Pons (tissue), 1 donor: ENCODE measurements at regions not wholly inside any gene's neighbourhood (a gene's known extent, or its start where the extent isn't known, plus 50 kb on each side); places are given as distances from the start of the nearest gene placed in this dataset.
A peak's percentile ranks its signal among the peaks of the same experiment; 100 is the strongest.
"Not testable (repeated sequence)": the region's sequence is repeated elsewhere in the genome, so short reads cannot be mapped to it uniquely, and the experiment has no call there.

Source experiments
- DNase-seq: peaks from one replicate; pipeline ENCODE4 v3.0.0-alpha.2; 2016; ENCODE audit warnings: low spot score

DNA sequence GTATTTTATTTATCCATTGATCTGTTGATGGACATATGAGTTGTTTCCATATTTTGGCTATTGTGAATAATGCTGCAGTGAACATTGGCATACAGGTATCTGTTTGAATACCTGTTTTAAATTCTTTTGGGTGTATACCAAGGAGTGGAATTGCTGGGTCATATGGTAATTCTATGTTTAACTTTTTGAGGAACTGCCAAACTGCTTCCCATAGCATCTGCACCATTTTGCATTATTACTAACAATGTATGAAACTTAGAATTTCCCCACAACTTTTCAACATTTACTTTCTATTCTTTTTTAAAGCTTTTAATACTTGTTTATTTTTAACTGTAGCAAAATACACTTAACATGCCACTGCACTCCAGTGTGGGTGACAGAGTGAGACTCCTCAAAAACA lies 57.0 kb upstream of the MSN start:
- no peak for DNase-seq

DNA sequence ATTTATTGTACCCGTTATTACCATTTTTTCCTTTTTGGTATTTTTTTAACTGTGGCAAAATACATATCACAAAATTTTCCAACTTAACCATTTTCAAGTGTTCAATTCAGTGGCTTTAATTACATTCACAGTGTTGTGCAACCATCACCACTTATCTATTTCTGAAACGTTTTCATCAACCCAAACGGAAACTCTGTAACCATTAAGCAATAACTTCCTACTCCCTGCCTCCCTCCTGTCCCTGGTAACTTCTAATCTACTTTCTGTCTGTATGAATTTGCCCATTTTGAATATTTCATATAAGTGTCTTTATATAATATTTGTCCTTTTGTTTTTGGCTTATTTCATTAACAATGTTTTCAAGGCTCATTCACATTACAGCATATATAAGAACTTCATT lies 57.4 kb upstream of the MSN start:
- no peak for DNase-seq

DNA sequence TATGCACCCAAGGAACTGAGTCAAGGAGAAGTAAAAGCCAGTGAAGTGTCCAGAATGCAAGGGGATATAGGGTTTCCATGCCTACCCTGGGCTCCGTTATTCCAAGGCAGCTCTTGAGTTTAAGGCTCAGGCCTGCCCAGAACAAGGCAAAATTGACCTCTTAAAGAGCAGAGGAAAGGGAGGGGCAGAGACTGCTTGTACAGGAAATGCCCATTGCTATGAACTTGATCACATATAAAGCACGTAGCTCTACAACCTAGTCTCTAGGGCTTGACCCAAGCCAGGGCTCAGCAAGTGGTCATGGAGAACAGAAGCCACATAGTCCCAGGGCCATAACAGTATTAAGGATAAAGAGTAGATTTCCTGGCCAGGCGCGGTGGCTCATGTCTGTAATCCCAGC lies 58.2 kb upstream of the MSN start:
- no peak for DNase-seq

DNA sequence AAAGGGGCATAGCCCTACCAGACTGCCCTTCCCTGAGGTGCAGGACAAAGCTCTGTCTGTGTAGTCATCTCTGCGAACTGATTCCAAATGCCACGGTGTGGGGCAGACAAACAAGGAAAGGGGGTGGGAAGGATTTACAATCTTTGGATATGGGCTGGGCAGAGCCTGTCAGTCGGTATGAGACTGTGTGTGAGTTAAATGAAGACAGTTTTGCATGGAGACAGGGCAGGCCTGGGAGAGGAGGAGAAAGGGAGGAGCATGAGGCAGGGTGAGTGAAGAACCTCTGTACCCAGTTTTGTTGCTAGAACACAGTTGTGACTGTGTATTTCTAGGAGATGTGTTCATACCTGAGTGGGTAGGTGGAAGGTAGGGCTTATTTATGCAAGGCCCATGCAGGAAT lies 59.4 kb upstream of the MSN start:
- DNase-seq: no peak

DNA sequence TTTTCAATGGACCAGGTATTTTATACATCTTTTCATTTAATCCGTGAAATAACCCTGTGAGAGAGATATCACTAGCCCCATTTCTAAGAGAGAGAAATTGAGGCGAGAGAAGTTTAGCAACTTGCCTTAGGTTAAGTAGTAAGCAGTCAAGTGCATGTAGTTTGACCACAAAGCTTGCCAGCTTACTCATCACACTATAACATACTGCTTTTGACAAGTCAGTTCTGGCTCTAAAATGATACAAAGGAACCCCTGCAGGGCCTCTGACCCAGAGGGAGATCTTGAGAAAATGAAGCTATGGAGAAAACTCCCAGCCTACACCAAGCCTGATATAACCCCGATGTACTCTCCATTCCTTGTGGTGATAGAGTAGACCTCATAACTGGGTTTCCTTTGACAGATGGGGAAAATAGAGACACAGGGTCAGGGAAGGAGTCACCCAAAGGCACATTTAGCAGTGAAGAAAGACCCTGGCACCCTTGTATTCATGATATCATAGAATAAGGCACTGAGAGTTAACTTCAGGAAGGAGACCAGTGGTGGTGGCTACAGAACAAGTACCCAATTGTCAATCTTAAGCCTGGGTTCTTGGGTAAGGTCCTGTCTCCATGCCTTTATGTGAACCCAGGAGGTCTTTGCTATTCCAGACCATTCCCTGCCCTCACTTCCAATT lies 60.2 kb upstream of the MSN start:
- no peak for DNase-seq

DNA sequence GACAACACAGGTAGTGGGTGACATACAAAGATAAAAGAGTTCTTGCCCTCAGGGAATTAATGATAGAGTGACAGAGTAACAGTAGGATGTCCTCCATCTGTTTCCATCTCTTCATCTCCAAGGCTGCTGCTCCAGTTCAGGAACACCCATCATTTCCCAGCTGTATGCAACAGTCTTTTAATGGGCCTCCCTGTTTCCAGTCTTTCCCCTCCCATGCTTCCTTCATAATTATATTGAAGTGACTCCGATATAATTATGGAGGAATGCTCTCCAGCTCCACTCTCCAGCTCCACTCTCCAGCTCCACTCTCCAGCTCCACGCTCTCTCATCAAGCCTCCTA lies 65.3 kb upstream of the MSN start:
- no peak for DNase-seq

DNA sequence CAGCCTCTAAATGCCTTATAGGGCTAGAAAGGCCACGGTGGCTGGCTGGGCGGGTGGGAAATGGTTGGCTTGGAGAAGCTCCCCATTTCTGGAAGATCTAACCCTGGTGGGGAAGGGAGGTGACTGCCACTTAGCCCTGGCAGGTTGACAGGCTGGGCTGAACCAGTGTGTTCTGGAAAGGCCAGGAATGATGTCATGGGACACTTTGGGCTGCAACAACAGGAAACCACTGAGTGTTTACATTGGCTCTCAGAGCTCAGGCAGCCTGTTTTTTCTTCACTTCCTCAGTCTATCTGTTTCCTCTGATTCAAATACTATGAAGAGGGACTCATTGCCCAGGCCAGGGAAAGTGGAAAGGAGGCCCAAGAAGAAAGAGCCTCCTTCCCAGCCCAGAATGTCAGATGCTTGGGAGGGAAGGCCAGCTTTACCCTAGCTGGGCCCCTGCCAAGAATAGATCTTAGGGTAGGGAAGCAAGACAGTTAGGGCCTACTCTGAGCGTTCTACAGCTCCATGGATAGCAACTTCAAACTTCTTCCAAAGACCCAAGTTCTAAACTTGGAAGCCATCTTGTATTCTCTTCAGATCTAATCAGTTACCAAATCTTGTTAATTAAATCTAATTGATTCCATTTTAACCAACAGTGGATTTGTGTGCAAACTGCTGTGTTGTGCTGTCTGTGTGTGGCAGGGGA lies 65.8 kb upstream of the MSN start:
- DNase-seq: peak; percentile 56

DNA sequence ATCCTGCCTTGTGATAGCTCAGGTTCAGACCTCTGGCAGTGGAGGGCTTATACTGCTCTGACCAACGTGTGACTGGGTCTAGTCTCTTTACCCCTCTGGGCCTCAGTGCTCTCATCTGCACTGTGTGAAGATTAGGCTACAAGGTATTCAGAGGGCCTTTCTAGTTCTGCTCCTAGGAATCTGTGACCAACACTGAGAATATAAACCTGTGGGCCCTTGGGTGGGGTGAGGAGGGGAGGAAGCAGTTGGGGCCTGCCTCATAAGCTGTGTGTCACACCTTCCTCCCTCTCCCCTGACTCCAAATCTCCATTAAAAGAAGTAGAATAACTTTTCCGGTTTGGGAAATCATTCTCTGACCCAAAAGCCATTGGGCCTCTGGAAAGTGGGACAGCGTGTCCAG lies 66.3 kb upstream of the MSN start:
- DNase-seq: no peak

DNA sequence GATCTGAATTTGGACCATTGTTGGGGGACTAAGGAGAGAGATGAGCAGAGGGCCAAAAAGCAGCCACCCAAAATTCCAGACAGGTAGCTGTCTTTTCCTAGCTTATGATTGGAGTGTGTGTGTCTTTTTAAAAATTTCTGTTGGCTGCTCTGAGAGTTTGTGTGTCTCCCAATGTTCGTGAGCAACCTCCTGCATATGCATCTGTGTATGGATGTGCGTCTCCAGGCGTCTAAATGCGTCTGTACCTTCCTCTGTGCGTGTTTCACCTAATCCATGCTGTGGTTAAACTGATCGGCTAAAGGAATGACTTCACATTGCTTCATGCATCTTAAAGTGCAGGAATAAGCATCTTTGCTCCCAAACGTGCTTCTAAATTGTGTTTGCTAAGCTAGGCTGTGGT lies 65.5 kb upstream of the LAS1L start:
- DNase-seq: no peak

DNA sequence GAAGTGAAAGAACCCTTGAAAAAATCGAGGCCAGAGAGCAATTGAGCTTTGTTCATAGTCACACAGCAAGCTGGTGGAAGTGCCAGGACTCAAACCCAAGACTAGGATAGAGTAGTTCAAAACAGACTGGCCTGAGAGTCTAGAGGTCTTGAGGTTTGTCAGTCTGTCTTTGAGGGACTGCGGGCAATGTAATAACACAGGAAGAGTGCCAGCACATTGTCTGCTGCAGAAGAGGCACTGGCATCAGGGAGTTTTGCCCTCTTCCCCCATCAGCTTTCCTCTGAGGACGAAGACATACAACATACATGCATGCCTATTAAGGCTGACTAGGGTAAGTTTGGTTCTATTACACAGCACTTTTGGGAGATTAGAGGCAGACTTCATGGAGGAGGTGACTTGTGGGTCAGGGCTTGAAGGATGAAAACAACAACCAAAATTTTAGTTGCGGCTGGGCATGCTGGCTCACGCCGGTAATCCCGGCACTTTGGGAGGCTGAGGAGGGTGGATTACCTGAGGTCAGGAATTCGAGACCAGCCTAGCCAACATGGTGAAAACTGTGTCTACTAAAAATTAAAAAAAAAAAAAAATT lies 64.1 kb upstream of the LAS1L start:
- no peak for DNase-seq

DNA sequence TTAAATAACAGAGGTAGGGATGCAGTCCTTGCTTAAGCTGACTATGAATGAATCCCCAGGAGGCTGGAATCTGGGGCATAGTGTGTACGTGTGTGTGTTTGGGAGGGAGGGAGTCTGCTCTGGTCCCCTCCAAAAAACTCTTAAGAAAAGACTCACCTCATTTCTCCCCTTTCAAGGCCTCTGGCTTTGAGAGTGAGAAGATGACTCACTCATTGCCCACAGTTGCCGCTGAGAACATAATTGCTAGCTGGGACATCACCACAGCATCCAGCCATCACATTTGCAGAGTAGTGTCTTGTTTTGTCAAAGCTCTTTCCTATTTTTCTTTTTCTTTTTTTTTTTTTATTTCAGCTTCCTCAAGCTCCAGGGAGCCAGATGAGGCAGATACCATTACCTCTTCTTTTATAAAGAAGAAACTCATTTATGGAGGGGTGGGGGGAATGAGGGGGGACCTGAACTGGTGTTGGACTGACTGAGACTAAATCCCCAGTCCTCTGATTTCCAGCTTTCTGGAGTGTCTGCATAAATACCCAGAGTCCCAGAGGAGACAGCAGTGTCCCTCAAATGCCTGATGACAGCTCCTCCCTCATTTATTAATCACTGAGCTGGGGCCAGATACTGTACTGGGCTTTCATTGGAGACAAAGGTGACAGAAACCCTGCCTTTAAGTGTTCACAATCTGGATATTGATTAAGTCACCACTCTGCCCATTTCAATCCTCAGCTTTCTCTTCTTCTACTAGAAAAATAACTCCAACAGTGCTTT lies 61.9 kb upstream of the LAS1L start:
- DNase-seq: no peak

DNA sequence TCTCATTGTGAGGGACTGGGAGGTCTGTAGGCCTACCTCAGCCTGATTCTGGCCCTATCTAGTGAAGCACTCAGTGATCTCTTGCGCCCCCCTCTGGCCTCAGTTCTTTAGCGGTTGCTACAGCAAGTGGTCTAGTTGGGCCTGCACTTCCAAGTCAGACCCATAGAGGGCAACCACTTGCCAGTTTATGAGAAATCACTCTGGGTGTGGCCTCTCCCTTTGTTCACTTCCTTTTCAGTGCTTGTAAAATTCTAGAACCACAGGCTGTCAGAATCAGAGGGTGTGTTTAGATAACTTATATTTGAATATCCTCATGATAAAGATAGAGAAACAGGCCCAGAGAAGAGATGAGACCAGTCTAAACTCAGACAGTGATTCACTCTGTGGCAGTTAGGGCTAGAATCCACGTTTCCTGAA lies 60.9 kb upstream of the LAS1L start:
- peak; percentile 95 for DNase-seq

DNA sequence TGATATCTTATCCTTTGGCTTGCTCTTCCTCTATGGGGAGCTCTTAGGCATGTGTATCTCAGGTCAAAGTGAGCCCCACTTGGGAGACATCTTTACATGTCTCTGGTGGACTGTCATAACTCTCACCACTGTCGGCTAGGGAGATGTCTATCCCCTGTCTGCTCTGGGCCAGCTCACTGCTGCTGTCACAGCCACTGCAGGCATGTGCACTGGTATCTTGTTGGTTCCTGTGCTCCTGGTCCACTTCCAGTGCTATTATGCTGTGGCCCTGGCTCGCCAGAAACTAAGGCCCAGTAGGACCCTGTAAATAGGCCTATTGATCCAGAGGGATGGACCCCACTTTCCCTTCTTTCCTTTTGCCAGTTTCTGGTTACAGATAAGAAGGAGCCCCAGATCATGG lies 56.6 kb upstream of the LAS1L start:
- no peak for DNase-seq

DNA sequence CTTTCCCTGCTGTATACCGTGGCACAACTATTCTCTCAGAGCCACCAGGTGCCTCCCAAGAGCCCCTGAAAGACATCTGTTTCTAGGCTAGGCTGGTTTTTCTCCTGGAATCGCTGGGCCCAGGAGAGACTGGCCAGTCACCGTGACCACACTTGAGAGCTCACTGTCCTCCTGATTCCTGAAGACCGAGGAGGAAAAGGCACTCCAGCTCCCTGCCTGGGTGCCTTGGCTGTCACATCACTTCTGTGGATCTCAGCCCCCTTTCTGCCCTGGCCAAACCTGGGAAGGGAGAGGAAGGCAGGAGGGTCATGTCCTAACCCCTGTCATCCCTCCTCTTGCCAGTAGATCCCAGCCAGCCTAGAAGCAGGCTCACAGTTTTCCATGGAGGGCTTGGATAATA lies 54.7 kb upstream of the LAS1L start:
- DNase-seq: no peak

DNA sequence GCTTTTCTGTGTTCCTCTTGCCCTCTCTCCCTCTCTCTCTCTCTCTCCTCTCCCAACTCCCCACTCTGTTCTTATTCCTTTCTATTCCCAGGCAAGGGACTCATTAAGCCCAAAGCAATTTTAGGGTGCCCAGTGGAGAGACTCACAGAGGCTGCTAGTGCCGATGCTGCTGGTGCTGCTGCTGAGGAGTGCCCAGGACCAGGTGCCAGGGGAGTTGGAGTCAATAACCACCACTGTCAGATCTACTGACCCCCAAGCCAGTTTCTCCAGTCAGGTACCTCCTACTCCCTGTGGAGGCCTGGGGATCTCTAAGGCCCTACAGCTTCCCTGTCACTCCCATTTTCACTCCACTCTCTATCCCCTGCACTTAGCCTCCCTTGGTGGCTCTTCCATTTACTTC lies 54.2 kb upstream of the LAS1L start:
- DNase-seq: no peak

DNA sequence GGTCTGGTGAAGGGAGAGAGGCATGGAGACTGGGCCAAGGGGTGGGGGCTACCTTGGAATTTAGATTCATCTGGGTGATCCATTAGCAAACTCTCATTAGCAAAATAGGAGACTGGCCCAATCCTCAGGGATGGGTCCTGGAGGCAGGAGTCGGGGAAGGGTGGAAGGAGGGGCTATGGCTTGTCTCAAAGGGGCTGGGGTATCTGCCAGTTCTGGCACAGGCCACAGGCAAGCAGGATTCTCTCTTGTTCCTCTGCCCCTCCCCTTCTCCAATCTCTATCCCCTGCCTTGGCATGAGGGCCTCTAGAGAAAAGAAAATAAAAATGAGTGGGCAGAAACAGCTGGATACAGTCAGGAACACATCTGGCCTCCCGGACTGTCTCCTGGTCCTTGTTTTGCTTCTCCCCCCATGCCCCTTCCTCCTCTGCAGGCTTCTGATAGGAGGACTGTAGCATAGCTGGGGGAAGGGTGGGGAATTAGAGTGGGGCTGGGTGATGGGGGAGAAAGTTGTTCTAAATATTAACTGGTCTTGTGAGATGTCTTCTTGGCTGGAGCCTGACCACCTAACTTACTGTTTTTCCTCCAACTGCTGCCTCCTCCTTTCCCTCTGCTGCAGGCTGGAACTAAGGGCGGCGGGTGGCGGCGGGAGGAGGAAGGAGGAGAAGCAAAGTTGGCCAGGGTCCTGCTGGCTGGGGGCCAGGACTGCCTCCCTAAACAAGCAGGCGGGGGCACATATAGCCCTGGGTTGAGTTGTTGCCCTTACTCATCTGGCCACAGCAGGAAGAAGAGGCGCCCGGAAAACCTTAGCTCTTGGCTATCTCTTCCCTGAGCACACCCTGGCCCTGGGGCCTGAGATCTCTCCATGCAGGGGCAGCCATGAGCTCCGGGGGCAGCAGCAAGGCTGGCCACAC lies 53.3 kb upstream of the LAS1L start:
- DNase-seq: peak; percentile 56

DNA sequence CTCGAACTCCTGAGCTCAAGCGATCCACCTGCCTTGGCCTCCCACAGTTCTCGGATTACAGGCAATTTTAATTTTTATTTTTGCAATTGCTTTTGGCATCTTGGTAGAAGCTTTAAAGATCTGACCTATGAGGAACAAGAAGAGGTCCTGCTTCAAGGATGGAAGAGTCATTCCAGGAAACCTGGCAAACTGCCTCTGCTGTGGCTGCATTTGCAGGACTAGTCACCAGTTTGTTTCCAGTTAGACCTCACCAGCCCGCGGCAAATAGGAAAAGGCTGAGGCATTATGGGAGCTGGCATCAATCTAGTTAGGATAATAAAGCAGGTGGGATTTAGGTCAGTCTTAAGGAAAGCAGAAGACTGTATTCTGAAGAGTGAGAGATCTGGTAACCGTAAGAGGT lies 51.9 kb upstream of the LAS1L start:
- no peak for DNase-seq

DNA sequence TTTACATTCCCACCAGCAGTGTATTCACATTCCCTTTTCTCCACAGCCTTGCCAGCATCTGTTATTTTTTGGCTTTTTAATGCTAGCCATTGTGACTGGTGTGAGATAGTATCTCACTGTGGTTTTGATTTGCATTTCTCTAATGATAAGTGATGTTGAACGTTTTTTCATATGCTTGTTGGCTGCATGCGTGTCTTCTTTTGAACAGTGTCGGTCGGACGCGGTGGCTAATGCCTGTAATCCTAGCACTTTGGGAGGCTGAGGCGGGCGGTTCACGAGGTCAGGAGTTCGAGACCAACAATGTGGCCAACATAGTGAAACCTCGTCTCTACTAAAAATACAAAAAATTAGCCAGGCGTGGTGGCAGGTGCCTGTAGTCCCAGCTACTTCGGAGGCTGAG lies 50.6 kb upstream of the LAS1L start:
- DNase-seq: not testable (repeated sequence)
